HL-60 (cell line): ENCODE measurements at regions not wholly inside any gene's neighbourhood (a gene's known extent, or its start where the extent isn't known, plus 50 kb on each side); places are given as distances from the start of the nearest gene placed in this dataset.

Experiments used
- POLR2AphosphoS5 ChIP-seq: IDR thresholded peaks from 2 replicates; pipeline ENCODE4 v1.6.1; 2012; ENCODE audit warnings: low read depth
- SPI1 ChIP-seq: IDR thresholded peaks from 2 replicates; pipeline ENCODE4 v1.6.1; 2012; ENCODE audit warnings: low read depth, mild to moderate bottlenecking, borderline replicate concordance
- TF ChIP-seq, protein P1 (sequence below): IDR thresholded peaks from one replicate; pipeline ENCODE4 v1.5.1; 2011; ENCODE audit warnings: low read length, control low read depth, inconsistent platforms; ENCODE audit not compliant: insufficient read depth
- TF ChIP-seq, protein P2 (sequence below): IDR thresholded peaks from 2 replicates; pipeline ENCODE4 v1.6.1; 2012; ENCODE audit warnings: low read depth; ENCODE audit not compliant: insufficient replicate concordance

DNA sequence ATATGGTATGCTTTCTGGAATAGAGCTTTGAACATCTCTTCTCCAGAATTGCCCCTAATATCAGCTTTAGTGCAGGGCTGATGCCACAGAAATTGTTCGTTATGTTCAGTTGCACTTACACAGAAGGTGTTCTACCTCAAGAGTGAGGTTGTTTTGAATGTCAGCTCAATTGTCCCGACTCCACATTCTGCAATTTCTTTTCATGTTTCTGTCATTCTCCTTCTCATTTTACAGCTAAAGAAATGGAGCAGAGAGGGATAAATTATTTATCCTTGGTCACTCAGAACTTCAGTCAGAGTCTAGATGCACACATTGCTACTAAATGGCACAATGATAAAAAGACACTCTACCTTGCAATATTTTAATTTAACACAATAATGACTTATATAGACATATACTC lies 137.0 kb upstream of the CCN2 start:
- TF ChIP-seq, protein P1, sequence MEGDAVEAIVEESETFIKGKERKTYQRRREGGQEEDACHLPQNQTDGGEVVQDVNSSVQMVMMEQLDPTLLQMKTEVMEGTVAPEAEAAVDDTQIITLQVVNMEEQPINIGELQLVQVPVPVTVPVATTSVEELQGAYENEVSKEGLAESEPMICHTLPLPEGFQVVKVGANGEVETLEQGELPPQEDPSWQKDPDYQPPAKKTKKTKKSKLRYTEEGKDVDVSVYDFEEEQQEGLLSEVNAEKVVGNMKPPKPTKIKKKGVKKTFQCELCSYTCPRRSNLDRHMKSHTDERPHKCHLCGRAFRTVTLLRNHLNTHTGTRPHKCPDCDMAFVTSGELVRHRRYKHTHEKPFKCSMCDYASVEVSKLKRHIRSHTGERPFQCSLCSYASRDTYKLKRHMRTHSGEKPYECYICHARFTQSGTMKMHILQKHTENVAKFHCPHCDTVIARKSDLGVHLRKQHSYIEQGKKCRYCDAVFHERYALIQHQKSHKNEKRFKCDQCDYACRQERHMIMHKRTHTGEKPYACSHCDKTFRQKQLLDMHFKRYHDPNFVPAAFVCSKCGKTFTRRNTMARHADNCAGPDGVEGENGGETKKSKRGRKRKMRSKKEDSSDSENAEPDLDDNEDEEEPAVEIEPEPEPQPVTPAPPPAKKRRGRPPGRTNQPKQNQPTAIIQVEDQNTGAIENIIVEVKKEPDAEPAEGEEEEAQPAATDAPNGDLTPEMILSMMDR: no peak
- no peak for TF ChIP-seq POLR2AphosphoS5
- TF ChIP-seq, protein P2, sequence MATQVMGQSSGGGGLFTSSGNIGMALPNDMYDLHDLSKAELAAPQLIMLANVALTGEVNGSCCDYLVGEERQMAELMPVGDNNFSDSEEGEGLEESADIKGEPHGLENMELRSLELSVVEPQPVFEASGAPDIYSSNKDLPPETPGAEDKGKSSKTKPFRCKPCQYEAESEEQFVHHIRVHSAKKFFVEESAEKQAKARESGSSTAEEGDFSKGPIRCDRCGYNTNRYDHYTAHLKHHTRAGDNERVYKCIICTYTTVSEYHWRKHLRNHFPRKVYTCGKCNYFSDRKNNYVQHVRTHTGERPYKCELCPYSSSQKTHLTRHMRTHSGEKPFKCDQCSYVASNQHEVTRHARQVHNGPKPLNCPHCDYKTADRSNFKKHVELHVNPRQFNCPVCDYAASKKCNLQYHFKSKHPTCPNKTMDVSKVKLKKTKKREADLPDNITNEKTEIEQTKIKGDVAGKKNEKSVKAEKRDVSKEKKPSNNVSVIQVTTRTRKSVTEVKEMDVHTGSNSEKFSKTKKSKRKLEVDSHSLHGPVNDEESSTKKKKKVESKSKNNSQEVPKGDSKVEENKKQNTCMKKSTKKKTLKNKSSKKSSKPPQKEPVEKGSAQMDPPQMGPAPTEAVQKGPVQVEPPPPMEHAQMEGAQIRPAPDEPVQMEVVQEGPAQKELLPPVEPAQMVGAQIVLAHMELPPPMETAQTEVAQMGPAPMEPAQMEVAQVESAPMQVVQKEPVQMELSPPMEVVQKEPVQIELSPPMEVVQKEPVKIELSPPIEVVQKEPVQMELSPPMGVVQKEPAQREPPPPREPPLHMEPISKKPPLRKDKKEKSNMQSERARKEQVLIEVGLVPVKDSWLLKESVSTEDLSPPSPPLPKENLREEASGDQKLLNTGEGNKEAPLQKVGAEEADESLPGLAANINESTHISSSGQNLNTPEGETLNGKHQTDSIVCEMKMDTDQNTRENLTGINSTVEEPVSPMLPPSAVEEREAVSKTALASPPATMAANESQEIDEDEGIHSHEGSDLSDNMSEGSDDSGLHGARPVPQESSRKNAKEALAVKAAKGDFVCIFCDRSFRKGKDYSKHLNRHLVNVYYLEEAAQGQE: no peak
- no peak for TF ChIP-seq SPI1
